K562 (cell line): ENCODE measurements at regions not wholly inside any gene's neighbourhood (a gene's known extent, or its start where the extent isn't known, plus 50 kb on each side); places are given as distances from the start of the nearest gene placed in this dataset.
"Not testable (repeated sequence)": the region's sequence is repeated elsewhere in the genome, so short reads cannot be mapped to it uniquely, and the experiment has no call there.

Source experiments
- ATF4 ChIP-seq: fragments of 450-650 bp; formaldehyde crosslinking; IDR thresholded peaks from 2 replicates; pipeline ENCODE4 v1.4.0; 2022; ENCODE audit warnings: mild to moderate bottlenecking, moderate library complexity
- BCOR ChIP-seq: fragments of 450-650 bp; IDR thresholded peaks from 2 replicates; pipeline ENCODE4 v1.6.1; 2016
- CXXC5 ChIP-seq: fragments of 250-450 bp; sonication (Bioruptor Pico); IDR thresholded peaks from 2 replicates; pipeline ENCODE4 v1.8.0; 2022; ENCODE audit warnings: inconsistent platforms, mild to moderate bottlenecking, moderate library complexity
- FOXM1 ChIP-seq, 2 experiments: fragments of 450-650 bp in 1 of 2; sonication (generic) in 1 of 2; formaldehyde crosslinking in 1 of 2; IDR thresholded peaks; 2 replicates each; pipeline versions ENCODE4 v1.6.1 to v1.9.0; 2017 to 2022; ENCODE audit warnings: low read depth in 2 of 2, mild to moderate bottlenecking in 2 of 2, missing genetic modification reagents in 1 of 2, moderate library complexity in 1 of 2
- GABPB1 ChIP-seq: sonication (generic); formaldehyde crosslinking; IDR thresholded peaks from 2 replicates; pipeline ENCODE4 v1.8.0; 2022; ENCODE audit warnings: mild to moderate bottlenecking, missing genetic modification reagents
- GATAD2B ChIP-seq: fragments of 450-650 bp; IDR thresholded peaks from 2 replicates; pipeline ENCODE4 v1.6.1; 2017; ENCODE audit warnings: mild to moderate bottlenecking, borderline replicate concordance
- KLF1 ChIP-seq: fragments of 450-650 bp; IDR thresholded peaks from 2 replicates; pipeline ENCODE4 v1.6.1; 2016; ENCODE audit warnings: missing genetic modification characterization, missing compliant biosample characterization
- PHF20 ChIP-seq: fragments of 450-650 bp; IDR thresholded peaks from 2 replicates; pipeline ENCODE4 v1.6.1; 2018; ENCODE audit not compliant: partially characterized antibody
- POLR2AphosphoS2 ChIP-seq: IDR thresholded peaks from 2 replicates; pipeline ENCODE4 v1.6.1; 2012; ENCODE audit warnings: low read length, improper control_type of control experiment
- TCF3 ChIP-seq: sonication (generic); formaldehyde crosslinking; IDR thresholded peaks from 2 replicates; pipeline ENCODE4 v1.4.0; 2020; ENCODE audit warnings: mild to moderate bottlenecking, missing genetic modification reagents
- TRIM24 ChIP-seq, 2 experiments: fragments of 450-650 bp; IDR thresholded peaks; 2 replicates each; pipeline ENCODE4 v1.6.1; 2016
- USF1 ChIP-seq: sonication (generic); formaldehyde crosslinking; IDR thresholded peaks from 2 replicates; pipeline ENCODE4 v1.9.0; 2022; ENCODE audit warnings: mild to moderate bottlenecking, missing genetic modification reagents
- VEZF1 ChIP-seq: fragments of 200-800 bp; sonication (Bioruptor generic); IDR thresholded peaks from 2 replicates; pipeline ENCODE4 v1.6.1; 2017; ENCODE audit warnings: missing genetic modification characterization, missing compliant biosample characterization
- ZFX ChIP-seq: sonication (generic); formaldehyde crosslinking; IDR thresholded peaks from 2 replicates; pipeline ENCODE4 v1.8.0; 2022; ENCODE audit warnings: mild to moderate bottlenecking, missing genetic modification reagents, moderate library complexity
- ZNF384 ChIP-seq: IDR thresholded peaks from 2 replicates; pipeline ENCODE4 v1.6.1; 2012; ENCODE audit warnings: low read depth, low read length, improper control_type of control experiment
- ZSCAN29 ChIP-seq: fragments of 450-650 bp; IDR thresholded peaks from 2 replicates; pipeline ENCODE4 v1.6.1; 2017
- TF ChIP-seq, protein P1 (sequence below): sonication (generic); formaldehyde crosslinking; IDR thresholded peaks from 2 replicates; pipeline ENCODE4 v1.8.1; 2023; ENCODE audit warnings: mild to moderate bottlenecking, missing genetic modification reagents
- TF ChIP-seq, protein P2 (sequence below): fragments of 450-650 bp; formaldehyde crosslinking; IDR thresholded peaks from 2 replicates; pipeline ENCODE4 v1.4.0; 2020; ENCODE audit warnings: mild to moderate bottlenecking, moderate library complexity

- TF ChIP-seq, protein P1, sequence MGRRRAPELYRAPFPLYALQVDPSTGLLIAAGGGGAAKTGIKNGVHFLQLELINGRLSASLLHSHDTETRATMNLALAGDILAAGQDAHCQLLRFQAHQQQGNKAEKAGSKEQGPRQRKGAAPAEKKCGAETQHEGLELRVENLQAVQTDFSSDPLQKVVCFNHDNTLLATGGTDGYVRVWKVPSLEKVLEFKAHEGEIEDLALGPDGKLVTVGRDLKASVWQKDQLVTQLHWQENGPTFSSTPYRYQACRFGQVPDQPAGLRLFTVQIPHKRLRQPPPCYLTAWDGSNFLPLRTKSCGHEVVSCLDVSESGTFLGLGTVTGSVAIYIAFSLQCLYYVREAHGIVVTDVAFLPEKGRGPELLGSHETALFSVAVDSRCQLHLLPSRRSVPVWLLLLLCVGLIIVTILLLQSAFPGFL (CRISPR knock-in tag) = 0 out of 2 replicates have a peak, but pooled peaks have one; percentile 39
- TF ChIP-seq GATAD2B (peak; percentile 69; the same call in 1 of the 2 replicates), FOXM1 (IDR thresholded peaks at IDR 0.05; ENCODE audit: low read depth) (peak; percentile 57; the same call in 1 of the 2 replicates), KLF1 (tag) (peak; percentile 78; the same call in 1 of the 2 replicates), PHF20 (peak; percentile 96), ATF4 (CRISPR knock-in tag) (0 out of 2 replicates have a peak, but pooled peaks have one; percentile 50), POLR2AphosphoS2 (peak; percentile 74; the same call in 1 of the 2 replicates), ZNF384 (0 out of 2 replicates have a peak, but pooled peaks have one; percentile 27), USF1 (CRISPR knock-in tag) (peak; percentile 79), TCF3 (peak; percentile 22; the same call in 1 of the 2 replicates), ZSCAN29 (0 out of 2 replicates have a peak, but pooled peaks have one; percentile 20), VEZF1 (CRISPR knock-in tag) (peak; percentile 88), CXXC5 (CRISPR knock-in tag) (peak; percentile 96), GABPB1 (CRISPR knock-in tag) (peak; percentile 82), BCOR (0 out of 2 replicates have a peak, but pooled peaks have one; percentile 11), ZFX (CRISPR knock-in tag) (peak; percentile 87), TRIM24 (IDR thresholded peaks at IDR 0.05) (peak in 1 of 2 experiments; percentile 7; a peak in 1 of 4 replicates)
- TF ChIP-seq FOXM1 (CRISPR knock-in tag; IDR thresholded peaks at IDR 0.05; ENCODE audit: low read depth) = not testable (repeated sequence)
- TF ChIP-seq, protein P2, sequence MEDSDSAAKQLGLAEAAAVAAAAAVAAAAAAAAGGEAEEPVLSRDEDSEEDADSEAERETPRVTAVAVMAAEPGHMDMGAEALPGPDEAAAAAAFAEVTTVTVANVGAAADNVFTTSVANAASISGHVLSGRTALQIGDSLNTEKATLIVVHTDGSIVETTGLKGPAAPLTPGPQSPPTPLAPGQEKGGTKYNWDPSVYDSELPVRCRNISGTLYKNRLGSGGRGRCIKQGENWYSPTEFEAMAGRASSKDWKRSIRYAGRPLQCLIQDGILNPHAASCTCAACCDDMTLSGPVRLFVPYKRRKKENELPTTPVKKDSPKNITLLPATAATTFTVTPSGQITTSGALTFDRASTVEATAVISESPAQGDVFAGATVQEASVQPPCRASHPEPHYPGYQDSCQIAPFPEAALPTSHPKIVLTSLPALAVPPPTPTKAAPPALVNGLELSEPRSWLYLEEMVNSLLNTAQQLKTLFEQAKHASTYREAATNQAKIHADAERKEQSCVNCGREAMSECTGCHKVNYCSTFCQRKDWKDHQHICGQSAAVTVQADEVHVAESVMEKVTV = peak; percentile 67
These were observed 92.2 kb upstream of the OR4F16 start (continued) for GRCh38 chr1:778451-779278.
